A549 (cell line): ENCODE measurements at regions not wholly inside any gene's neighbourhood (a gene's known extent, or its start where the extent isn't known, plus 50 kb on each side); places are given as distances from the start of the nearest gene placed in this dataset.

Source experiments
- ATAC-seq, 2 experiments: fragments of 200-7000 bp in 1 of 2; fragments of >200 bp in 1 of 2; cut with Nextera tagmentation in 1 of 2; cut with Tn5 transposase in 1 of 2; 3 replicates each; pipeline versions ENCODE4 v1.8.0 to v1.9.1; 2018 to 2020; ENCODE audit warnings: mild to moderate bottlenecking in 1 of 2, moderate library complexity in 1 of 2
- CTCF ChIA-PET: fragments of 300-600 bp; sonication (Branson Sonifier 250); formaldehyde crosslinking; extraction: SDS; loops from one replicate; lab custom pipeline; 2021; ENCODE audit warnings: antibody characterized with exemption, inconsistent platforms; lab: Yijun Ruan, JAX
- POLR2A ChIA-PET: fragments of 350-600 bp; formaldehyde crosslinking; extraction: SDS; loops from one replicate; lab custom pipeline; 2021; ENCODE audit warnings: antibody characterized with exemption, inconsistent platforms; lab: Yijun Ruan, JAX
- DNase-seq, 2 experiments: peaks; one replicate each; pipeline versions ENCODE4 v3.0.0 to v3.0.0-alpha.2; 2011 to 2016; ENCODE audit warnings: low read depth in 1 of 2, low spot score in 1 of 2
- FAIRE-seq: peaks from 2 replicates; lab custom pipeline; 2011; peaks lifted over from hg19 to GRCh38; lab: Jason Lieb, UNC
- H3K27ac ChIP-seq, 2 experiments: fragments of >200 bp; sonication (Bioruptor Twin); formaldehyde crosslinking; 3 replicates each; pipeline ENCODE4 v1.5.1; 2016 to 2017
- H3K4me1 ChIP-seq: fragments of >200 bp; sonication (Bioruptor Twin); formaldehyde crosslinking; 3 replicates; pipeline ENCODE4 v1.6.1; 2016
- H3K4me2 ChIP-seq: fragments of >200 bp; sonication (Bioruptor Twin); formaldehyde crosslinking; 3 replicates; pipeline ENCODE4 v1.6.1; 2016
- H3K4me3 ChIP-seq: fragments of >200 bp; sonication (Bioruptor Twin); formaldehyde crosslinking; 3 replicates; pipeline ENCODE4 v1.5.1; 2016
- H3K9me3 ChIP-seq: fragments of >200 bp; sonication (Bioruptor Twin); formaldehyde crosslinking; 3 replicates; pipeline ENCODE4 v1.6.1; 2016
- CBX2 ChIP-seq: fragments of 200-600 bp; sonication (generic); IDR thresholded peaks from 2 replicates; pipeline ENCODE4 v1.6.1; 2016; ENCODE audit warnings: low read depth, mild to moderate bottlenecking, borderline replicate concordance
- CEBPB ChIP-seq, 2 experiments: fragments of >200 bp in 1 of 2; sonication (Bioruptor Twin) in 1 of 2; formaldehyde crosslinking in 1 of 2; IDR thresholded peaks; 2 replicates each; pipeline ENCODE4 v1.6.1; 2012 to 2016
- CTCF ChIP-seq: fragments of >200 bp; sonication (Bioruptor Twin); formaldehyde crosslinking; IDR thresholded peaks from 3 replicates; pipeline ENCODE4 v1.5.1; 2016
- EHMT2 ChIP-seq: fragments of 200-600 bp; sonication (generic); IDR thresholded peaks from 2 replicates; pipeline ENCODE4 v1.6.1; 2016; ENCODE audit warnings: antibody characterized with exemption, low read depth, mild to moderate bottlenecking, moderate library complexity
- ESRRA ChIP-seq: fragments of 150-350 bp; IDR thresholded peaks from 2 replicates; pipeline ENCODE4 v1.6.1; 2014; ENCODE audit warnings: mild to moderate bottlenecking, low read length, borderline replicate concordance
- FOXS1 ChIP-seq: fragments of 250-450 bp; sonication (Bioruptor Pico); IDR thresholded peaks from 2 replicates; pipeline ENCODE4 v1.5.0; 2020; ENCODE audit warnings: mild to moderate bottlenecking, moderate library complexity
- GATA3 ChIP-seq: IDR thresholded peaks from 2 replicates; pipeline ENCODE4 v1.6.1; 2012; ENCODE audit warnings: borderline replicate concordance
- HOXB13 ChIP-seq: fragments of 250-450 bp; sonication (Bioruptor Pico); IDR thresholded peaks from 2 replicates; pipeline ENCODE4 v1.5.0; 2020; ENCODE audit warnings: low read depth, mild to moderate bottlenecking, moderate library complexity
- HOXB5 ChIP-seq: fragments of 250-450 bp; sonication (Bioruptor Pico); IDR thresholded peaks from 2 replicates; pipeline ENCODE4 v1.5.0; 2020; ENCODE audit warnings: mild to moderate bottlenecking, moderate library complexity
- MAFK ChIP-seq: fragments of 450-650 bp; IDR thresholded peaks from 2 replicates; pipeline ENCODE4 v1.6.1; 2014; ENCODE audit not compliant: partially characterized antibody
- MYC ChIP-seq: IDR thresholded peaks from 2 replicates; pipeline ENCODE4 v1.6.1; 2012; ENCODE audit warnings: mild to moderate bottlenecking, inconsistent platforms, low read length, improper control_type of control experiment, borderline replicate concordance
- PBX3 ChIP-seq: IDR thresholded peaks from 2 replicates; pipeline ENCODE4 v1.6.1; 2012
- RAD21 ChIP-seq, 2 experiments: fragments of >200 bp in 1 of 2; sonication (Bioruptor Twin) in 1 of 2; formaldehyde crosslinking in 1 of 2; IDR thresholded peaks in 1 of 2; conservative IDR thresholded peaks in 1 of 2; 2 replicates in 1 of 2; 3 replicates in 1 of 2; pipeline ENCODE4 v1.6.1; 2012 to 2018; ENCODE audit warnings: inconsistent platforms in 1 of 2
- SMC3 ChIP-seq: fragments of >200 bp; sonication (Bioruptor Twin); formaldehyde crosslinking; IDR thresholded peaks from 3 replicates; pipeline ENCODE4 v1.6.1; 2018; ENCODE audit warnings: inconsistent platforms
- TP53 ChIP-seq: fragments of 250-450 bp; sonication (Bioruptor Pico); IDR thresholded peaks from 2 replicates; pipeline ENCODE4 v1.5.0; 2021; ENCODE audit warnings: mild to moderate bottlenecking, moderate library complexity
- WGBS: methylation state at CpG from one replicate; pipeline ENCODE4 v1.1.6; 2017; ENCODE audit errors: missing lambda C conversion rate; 5-methylcytosine and 5-hydroxymethylcytosine counted together

- Histone ChIP-seq H3K9me3 (no peaks in the 10 kb centered on the region), H3K27ac (peak overlapping the region; percentile 52 to 72), H3K4me2 (peak overlapping the region; percentile 71)
- ATAC-seq = peak in 1 of 2 experiments; percentile 61; a peak in 3 of 6 replicates
- FAIRE-seq = no peak
- peak; percentile 60 for TF ChIP-seq MAFK
- no peak for TF ChIP-seq HOXB13
- TF ChIP-seq, all 56 proteins: peak for 1
- DNase-seq = peak in 1 of 2 experiments; percentile 16
- POLR2A ChIA-PET = no interaction called here
- peaks cover 28% of the 10 kb centered on the region for H3K4me1 ChIP-seq
- 66% methylated on average over 6 of the region's 6 CpGs for WGBS
- H3K4me3 ChIP-seq = no peak overlapping the region
- CTCF ChIA-PET = interaction anchor here (0.8 to 4.0 kb wide), 12 partner anchors 8 to 141 kb away, joined by 3 to 24 read pairs (median 7); no protein-coding TSS in a partner anchor
Observed at GRCh38 chr2:222795450-222796357, 65.1 kb upstream of the ACSL3 start.

GRCh38 chr2:222796413-222797103, 64.3 kb upstream of the ACSL3 start:
- FAIRE-seq = no peak
- Histone ChIP-seq H3K4me1 (peaks cover 28% of the 10 kb centered on the region), H3K9me3 (no peaks in the 10 kb centered on the region), H3K4me3 (no peak overlapping the region; the same call in 2 of the 3 replicates), H3K4me2 (peak overlapping the region; percentile 71), H3K27ac (peak overlapping the region; percentile 52 to 72)
- peak; percentile 89 for ATAC-seq
- WGBS = 18% methylated on average over 5 of the region's 5 CpGs
- peak in 1 of 2 experiments; percentile 67 for DNase-seq
- ChIA-PET POLR2A (interaction anchor here (1.1 to 1.2 kb wide), 2 partner anchors 66 to 67 kb away, joined by 3 to 5 read pairs; no protein-coding TSS in a partner anchor), CTCF (interaction anchor here (0.8 to 4.0 kb wide), 24 partner anchors 9 to 114 kb away, joined by 3 to 24 read pairs (median 4); no protein-coding TSS in a partner anchor)
- TF ChIP-seq RAD21 (conservative IDR thresholded peaks at IDR 0.05 in 1 of 2, IDR thresholded peaks at IDR 0.05 in 1 of 2) = no peak
- TF ChIP-seq PBX3 = no peak
- no peak for TF ChIP-seq TP53 (CRISPR knock-in tag)
- peak; percentile 63 for TF ChIP-seq GATA3
- no peak for TF ChIP-seq MYC

- Histone ChIP-seq H3K4me2 (peak overlapping the region; percentile 71), H3K27ac (peak overlapping the region; percentile 52 to 72; a peak in 5 of 6 replicates), H3K4me1 (peaks cover 28% of the 10 kb centered on the region), H3K4me3 (no peak overlapping the region), H3K9me3 (no peaks in the 10 kb centered on the region)
- WGBS = 10% methylated on average over 2 of the region's 2 CpGs
- DNase-seq (peak; percentile 32 to 45), FAIRE-seq (no peak), ATAC-seq (peak; percentile 60 to 66; a peak in 3 of 6 replicates)
- POLR2A ChIA-PET = interaction anchor here (1.1 to 1.2 kb wide), 2 partner anchors 65 to 67 kb away, joined by 3 to 5 read pairs; no protein-coding TSS in a partner anchor
- CTCF ChIA-PET = interaction anchor here (0.8 to 4.0 kb wide), 22 partner anchors 9 to 113 kb away, joined by 3 to 24 read pairs (median 5); no protein-coding TSS in a partner anchor
- TF ChIP-seq HOXB5 (0 out of 2 replicates have a peak, but pooled peaks have one; percentile 49), RAD21 (conservative IDR thresholded peaks at IDR 0.05 in 1 of 2, IDR thresholded peaks at IDR 0.05 in 1 of 2) (peak; percentile 50 to 52; a peak in 4 of 5 replicates), SMC3 (peak; percentile 57), CTCF (peak; percentile 53), EHMT2 (no peak), CBX2 (no peak), ESRRA (no peak), FOXS1 (CRISPR knock-in tag) (no peak), CEBPB (IDR thresholded peaks at IDR 0.05) (no peak)
Observed at GRCh38 chr2:222797261-222797660, 63.6 kb upstream of the ACSL3 start.
